Activated T-cell treated with anti-CD3 and anti-CD28 coated beads, Interleukin-2, amount 50 U/mL, for 72 hours (primary cell): ENCODE measurements at regions not wholly inside any gene's neighbourhood (a gene's known extent, or its start where the extent isn't known, plus 50 kb on each side); places are given as distances from the start of the nearest gene placed in this dataset.

Experiments used
- ATAC-seq, 2 donors: fragments of 150-1000 bp; cut with Tn5 transposase; replicated peaks in 1 of 2; 2 replicates each; pipeline ENCODE4 v1.10.0; 2021; ENCODE audit warnings: moderate library complexity in 2 of 2, mild to moderate bottlenecking in 1 of 2
- DNase-seq, 2 donors: peaks; one replicate each; pipeline ENCODE4 v3.0.0; 2021 to 2022; ENCODE audit warnings: mixed read lengths in 1 of 2
- H3K27ac Mint-ChIP-seq: one replicate; pipeline ENCODE4 v1.8.0; 2022; ENCODE audit warnings: mild to moderate bottlenecking, moderate library complexity, mixed read lengths
- H3K27me3 Mint-ChIP-seq: one replicate; pipeline ENCODE4 v1.8.0; 2022; ENCODE audit warnings: low read depth, mixed read lengths
- H3K36me3 Mint-ChIP-seq, 2 donors: one replicate each; pipeline ENCODE4 v1.8.0; 2022; ENCODE audit warnings: mixed read lengths in 2 of 2, mild to moderate bottlenecking in 1 of 2; ENCODE audit not compliant: insufficient read depth in 2 of 2
- H3K4me1 Mint-ChIP-seq: one replicate; pipeline ENCODE4 v1.8.0; 2022; ENCODE audit warnings: low read depth, mixed read lengths
- H3K4me3 Mint-ChIP-seq, 2 donors: one replicate each; pipeline ENCODE4 v1.8.0; 2022; ENCODE audit warnings: mild to moderate bottlenecking in 2 of 2, mixed read lengths in 2 of 2, moderate library complexity in 2 of 2
- H3K9me3 Mint-ChIP-seq, 2 donors: one replicate each; pipeline ENCODE4 v1.8.0; 2022; ENCODE audit warnings: mixed read lengths in 2 of 2

GRCh38 chr7:156218544-156219306, 406.5 kb upstream of the SHH start:
- no peaks in the 10 kb centered on the region for H3K4me1 Mint-ChIP-seq
- no peaks in the 10 kb centered on the region for H3K27me3 Mint-ChIP-seq
- no peak overlapping the region for H3K27ac Mint-ChIP-seq
- ATAC-seq = no peak
- H3K36me3 Mint-ChIP-seq = no peaks in the 10 kb centered on the region
- H3K4me3 Mint-ChIP-seq = no peak overlapping the region
- no peak for DNase-seq
- no peaks in the 10 kb centered on the region for H3K9me3 Mint-ChIP-seq

GRCh38 chr7:156217803-156218202, 405.5 kb upstream of the SHH start:
- H3K4me1 Mint-ChIP-seq = no peaks in the 10 kb centered on the region
- ATAC-seq = no peak
- no peak overlapping the region for H3K4me3 Mint-ChIP-seq
- no peaks in the 10 kb centered on the region for H3K27me3 Mint-ChIP-seq
- H3K36me3 Mint-ChIP-seq = no peaks in the 10 kb centered on the region
- H3K9me3 Mint-ChIP-seq = no peaks in the 10 kb centered on the region
- no peak overlapping the region for H3K27ac Mint-ChIP-seq
- DNase-seq = no peak

GRCh38 chr7:156209087-156209486, 396.8 kb upstream of the SHH start:
- no peak overlapping the region for H3K4me3 Mint-ChIP-seq
- H3K9me3 Mint-ChIP-seq = no peaks in the 10 kb centered on the region
- H3K36me3 Mint-ChIP-seq = no peaks in the 10 kb centered on the region
- DNase-seq = no peak
- H3K27me3 Mint-ChIP-seq = no peaks in the 10 kb centered on the region
- ATAC-seq = no peak
- H3K27ac Mint-ChIP-seq = no peak overlapping the region
- H3K4me1 Mint-ChIP-seq = no peaks in the 10 kb centered on the region

GRCh38 chr7:156207306-156207705, 395.0 kb upstream of the SHH start:
- ATAC-seq (no peak), DNase-seq (no peak)
- Mint-ChIP-seq H3K9me3 (no peaks in the 10 kb centered on the region), H3K27ac (no peak overlapping the region), H3K36me3 (no peaks in the 10 kb centered on the region), H3K4me3 (no peak overlapping the region), H3K4me1 (no peaks in the 10 kb centered on the region), H3K27me3 (no peaks in the 10 kb centered on the region)

GRCh38 chr7:156206174-156206573, 393.9 kb upstream of the SHH start:
- Mint-ChIP-seq H3K4me3 (no peak overlapping the region), H3K4me1 (no peaks in the 10 kb centered on the region), H3K9me3 (no peaks in the 10 kb centered on the region), H3K27ac (no peak overlapping the region), H3K27me3 (no peaks in the 10 kb centered on the region), H3K36me3 (no peaks in the 10 kb centered on the region)
- ATAC-seq = no peak
- DNase-seq = no peak

- H3K4me3 Mint-ChIP-seq = no peak overlapping the region
Measured at GRCh38 chr7:156204820-156205219, 392.6 kb upstream of the SHH start.

GRCh38 chr7:156203923-156204322, 391.7 kb upstream of the SHH start:
- Mint-ChIP-seq H3K4me1 (no peaks in the 10 kb centered on the region), H3K9me3 (no peaks in the 10 kb centered on the region), H3K4me3 (no peak overlapping the region), H3K27me3 (no peaks in the 10 kb centered on the region), H3K27ac (no peak overlapping the region), H3K36me3 (no peaks in the 10 kb centered on the region)
- no peak for ATAC-seq
- no peak for DNase-seq

More at GRCh38 chr7:156204820-156205219, 392.6 kb upstream of the SHH start:
- Mint-ChIP-seq H3K27ac (no peak overlapping the region), H3K27me3 (no peaks in the 10 kb centered on the region), H3K9me3 (no peaks in the 10 kb centered on the region), H3K36me3 (no peaks in the 10 kb centered on the region), H3K4me1 (no peaks in the 10 kb centered on the region)
- ATAC-seq (no peak), DNase-seq (no peak)

GRCh38 chr7:156198277-156198676, 386.0 kb upstream of the SHH start:
- Mint-ChIP-seq H3K27ac (no peak overlapping the region), H3K9me3 (no peaks in the 10 kb centered on the region), H3K4me1 (no peaks in the 10 kb centered on the region), H3K27me3 (no peaks in the 10 kb centered on the region), H3K4me3 (no peak overlapping the region), H3K36me3 (no peaks in the 10 kb centered on the region)
- no peak for ATAC-seq
- no peak for DNase-seq

- Mint-ChIP-seq H3K27me3 (no peaks in the 10 kb centered on the region), H3K4me3 (no peak overlapping the region)
Measured at GRCh38 chr7:156196649-156197048, 384.4 kb upstream of the SHH start.

GRCh38 chr7:156195276-156195675, 383.0 kb upstream of the SHH start:
- ATAC-seq (no peak), DNase-seq (no peak)
- Mint-ChIP-seq H3K4me1 (no peaks in the 10 kb centered on the region), H3K27ac (no peak overlapping the region), H3K27me3 (no peaks in the 10 kb centered on the region), H3K4me3 (no peak overlapping the region), H3K9me3 (no peaks in the 10 kb centered on the region), H3K36me3 (no peaks in the 10 kb centered on the region)

More at GRCh38 chr7:156196649-156197048, 384.4 kb upstream of the SHH start:
- no peaks in the 10 kb centered on the region for H3K4me1 Mint-ChIP-seq
- no peak for DNase-seq
- no peak for ATAC-seq
- H3K27ac Mint-ChIP-seq = no peak overlapping the region
- H3K36me3 Mint-ChIP-seq = no peaks in the 10 kb centered on the region
- no peaks in the 10 kb centered on the region for H3K9me3 Mint-ChIP-seq

GRCh38 chr7:156194813-156195212, 382.6 kb upstream of the SHH start:
- DNase-seq (no peak), ATAC-seq (no peak)
- H3K36me3 Mint-ChIP-seq = no peaks in the 10 kb centered on the region
- no peak overlapping the region for H3K27ac Mint-ChIP-seq
- no peaks in the 10 kb centered on the region for H3K4me1 Mint-ChIP-seq
- H3K9me3 Mint-ChIP-seq = no peaks in the 10 kb centered on the region
- no peak overlapping the region for H3K4me3 Mint-ChIP-seq
- no peaks in the 10 kb centered on the region for H3K27me3 Mint-ChIP-seq

GRCh38 chr7:156192921-156193320, 380.7 kb upstream of the SHH start:
- no peaks in the 10 kb centered on the region for H3K4me1 Mint-ChIP-seq

GRCh38 chr7:156191090-156191489, 378.8 kb upstream of the SHH start:
- H3K4me3 Mint-ChIP-seq = no peak overlapping the region
- no peak overlapping the region for H3K27ac Mint-ChIP-seq
- no peaks in the 10 kb centered on the region for H3K36me3 Mint-ChIP-seq
- H3K27me3 Mint-ChIP-seq = no peaks in the 10 kb centered on the region
- no peaks in the 10 kb centered on the region for H3K4me1 Mint-ChIP-seq
- H3K9me3 Mint-ChIP-seq = peaks cover 0 to 3% of the 10 kb centered on the region in 2 donors
- ATAC-seq = no peak
- no peak for DNase-seq

More at GRCh38 chr7:156192921-156193320, 380.7 kb upstream of the SHH start:
- ATAC-seq (no peak), DNase-seq (no peak)
- no peaks in the 10 kb centered on the region for H3K27me3 Mint-ChIP-seq
- no peak overlapping the region for H3K27ac Mint-ChIP-seq
- no peak overlapping the region for H3K4me3 Mint-ChIP-seq
- peaks cover 0 to 1% of the 10 kb centered on the region in 2 donors for H3K9me3 Mint-ChIP-seq
- no peaks in the 10 kb centered on the region for H3K36me3 Mint-ChIP-seq

- no peak overlapping the region for H3K4me3 Mint-ChIP-seq
- DNase-seq (no peak), ATAC-seq (no peak)
- H3K36me3 Mint-ChIP-seq = no peaks in the 10 kb centered on the region
- H3K9me3 Mint-ChIP-seq = peaks cover 2 to 5% of the 10 kb centered on the region in 2 donors
- H3K27me3 Mint-ChIP-seq = no peaks in the 10 kb centered on the region
- H3K27ac Mint-ChIP-seq = no peak overlapping the region
- no peaks in the 10 kb centered on the region for H3K4me1 Mint-ChIP-seq
Measured at GRCh38 chr7:156185076-156185475, 372.8 kb upstream of the SHH start.
